ENCODE measurements at regions not wholly inside any gene's neighbourhood (a gene's known extent, or its start where the extent isn't known, plus 50 kb on each side); places are given as distances from the start of the nearest gene placed in this dataset.

GRCh38 chr16:51040637-51041036 lies 110.4 kb downstream of the SALL1 start:
- TF ChIP-seq CTCF (IDR thresholded peaks at IDR 0.05) (no peak), ZFX (IDR thresholded peaks at IDR 0.05; ENCODE audit: borderline replicate concordance) (no peak)
